Ishikawa (cell line): ENCODE measurements at regions not wholly inside any gene's neighbourhood (a gene's known extent, or its start where the extent isn't known, plus 50 kb on each side); places are given as distances from the start of the nearest gene placed in this dataset.
A peak's percentile ranks its signal among the peaks of the same experiment; 100 is the strongest.

Experiments
- CEBPB ChIP-seq: IDR thresholded peaks from 2 replicates; pipeline ENCODE4 v1.6.1; 2012
- CREB1 ChIP-seq: IDR thresholded peaks from 2 replicates; pipeline ENCODE4 v1.6.1; 2012; ENCODE audit warnings: low read depth
- EGR1 ChIP-seq: IDR thresholded peaks from 2 replicates; pipeline ENCODE4 v1.6.1; 2012
- EP300 ChIP-seq: IDR thresholded peaks from 2 replicates; pipeline ENCODE4 v1.6.1; 2012; ENCODE audit warnings: borderline replicate concordance
- FOXM1 ChIP-seq: IDR thresholded peaks from 2 replicates; pipeline ENCODE4 v1.6.1; 2012; ENCODE audit warnings: low read depth, borderline replicate concordance
- NFIC ChIP-seq: IDR thresholded peaks from 2 replicates; pipeline ENCODE4 v1.6.1; 2012
- RAD21 ChIP-seq: IDR thresholded peaks from 2 replicates; pipeline ENCODE4 v1.6.1; 2012; ENCODE audit warnings: low read depth
- TAF1 ChIP-seq: IDR thresholded peaks from 2 replicates; pipeline ENCODE4 v1.6.1; 2012; ENCODE audit warnings: low read depth, mild to moderate bottlenecking
- TCF12 ChIP-seq: IDR thresholded peaks from 2 replicates; pipeline ENCODE4 v1.6.1; 2012; ENCODE audit warnings: low read depth
- TEAD4 ChIP-seq: IDR thresholded peaks from 2 replicates; pipeline ENCODE4 v1.6.1; 2012
- YY1 ChIP-seq: IDR thresholded peaks from 2 replicates; pipeline ENCODE4 v1.6.1; 2012; ENCODE audit warnings: low read depth
- ZBTB7A ChIP-seq: IDR thresholded peaks from 2 replicates; pipeline ENCODE4 v1.6.1; 2012; ENCODE audit warnings: low read depth
- TF ChIP-seq, protein P1 (sequence below): IDR thresholded peaks from 2 replicates; pipeline ENCODE4 v1.6.1; 2012; ENCODE audit warnings: low read depth, mild to moderate bottlenecking
- TF ChIP-seq, protein P2 (sequence below): IDR thresholded peaks from 2 replicates; pipeline ENCODE4 v1.6.1; 2012
- TF ChIP-seq, protein P3 (sequence below): IDR thresholded peaks from 2 replicates; pipeline ENCODE4 v1.6.1; 2012

DNA sequence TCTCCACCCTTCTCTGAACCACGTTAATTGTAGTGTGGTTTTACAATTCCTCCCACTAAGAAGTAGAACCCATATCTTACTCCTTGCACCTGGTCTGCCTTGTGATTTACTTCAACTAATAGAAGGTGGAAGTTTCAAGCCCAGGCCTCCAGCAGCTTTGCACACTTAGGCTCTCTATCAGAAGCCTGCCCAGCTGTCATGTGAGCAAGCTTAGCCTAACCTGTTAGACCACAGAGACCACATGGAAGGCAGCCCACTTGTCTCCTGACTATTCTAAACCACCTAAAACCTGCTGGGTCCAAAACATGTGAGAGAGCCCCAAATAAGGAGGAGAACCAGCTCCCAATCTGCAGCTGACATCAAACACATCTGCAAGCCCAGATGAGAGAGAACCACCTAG is 127.6 kb upstream of the BTBD3 start:
- TF ChIP-seq TAF1, result no peak
- no peak for TF ChIP-seq EGR1
- TF ChIP-seq NFIC, result no peak
- TF ChIP-seq, protein P1, sequence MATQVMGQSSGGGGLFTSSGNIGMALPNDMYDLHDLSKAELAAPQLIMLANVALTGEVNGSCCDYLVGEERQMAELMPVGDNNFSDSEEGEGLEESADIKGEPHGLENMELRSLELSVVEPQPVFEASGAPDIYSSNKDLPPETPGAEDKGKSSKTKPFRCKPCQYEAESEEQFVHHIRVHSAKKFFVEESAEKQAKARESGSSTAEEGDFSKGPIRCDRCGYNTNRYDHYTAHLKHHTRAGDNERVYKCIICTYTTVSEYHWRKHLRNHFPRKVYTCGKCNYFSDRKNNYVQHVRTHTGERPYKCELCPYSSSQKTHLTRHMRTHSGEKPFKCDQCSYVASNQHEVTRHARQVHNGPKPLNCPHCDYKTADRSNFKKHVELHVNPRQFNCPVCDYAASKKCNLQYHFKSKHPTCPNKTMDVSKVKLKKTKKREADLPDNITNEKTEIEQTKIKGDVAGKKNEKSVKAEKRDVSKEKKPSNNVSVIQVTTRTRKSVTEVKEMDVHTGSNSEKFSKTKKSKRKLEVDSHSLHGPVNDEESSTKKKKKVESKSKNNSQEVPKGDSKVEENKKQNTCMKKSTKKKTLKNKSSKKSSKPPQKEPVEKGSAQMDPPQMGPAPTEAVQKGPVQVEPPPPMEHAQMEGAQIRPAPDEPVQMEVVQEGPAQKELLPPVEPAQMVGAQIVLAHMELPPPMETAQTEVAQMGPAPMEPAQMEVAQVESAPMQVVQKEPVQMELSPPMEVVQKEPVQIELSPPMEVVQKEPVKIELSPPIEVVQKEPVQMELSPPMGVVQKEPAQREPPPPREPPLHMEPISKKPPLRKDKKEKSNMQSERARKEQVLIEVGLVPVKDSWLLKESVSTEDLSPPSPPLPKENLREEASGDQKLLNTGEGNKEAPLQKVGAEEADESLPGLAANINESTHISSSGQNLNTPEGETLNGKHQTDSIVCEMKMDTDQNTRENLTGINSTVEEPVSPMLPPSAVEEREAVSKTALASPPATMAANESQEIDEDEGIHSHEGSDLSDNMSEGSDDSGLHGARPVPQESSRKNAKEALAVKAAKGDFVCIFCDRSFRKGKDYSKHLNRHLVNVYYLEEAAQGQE, result no peak
- TF ChIP-seq YY1, result no peak
- TF ChIP-seq CREB1, result no peak
- TF ChIP-seq, protein P2, sequence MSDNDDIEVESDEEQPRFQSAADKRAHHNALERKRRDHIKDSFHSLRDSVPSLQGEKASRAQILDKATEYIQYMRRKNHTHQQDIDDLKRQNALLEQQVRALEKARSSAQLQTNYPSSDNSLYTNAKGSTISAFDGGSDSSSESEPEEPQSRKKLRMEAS, result no peak
- TF ChIP-seq, protein P3, sequence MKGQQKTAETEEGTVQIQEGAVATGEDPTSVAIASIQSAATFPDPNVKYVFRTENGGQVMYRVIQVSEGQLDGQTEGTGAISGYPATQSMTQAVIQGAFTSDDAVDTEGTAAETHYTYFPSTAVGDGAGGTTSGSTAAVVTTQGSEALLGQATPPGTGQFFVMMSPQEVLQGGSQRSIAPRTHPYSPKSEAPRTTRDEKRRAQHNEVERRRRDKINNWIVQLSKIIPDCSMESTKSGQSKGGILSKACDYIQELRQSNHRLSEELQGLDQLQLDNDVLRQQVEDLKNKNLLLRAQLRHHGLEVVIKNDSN, result 0 out of 2 replicates have a peak, but pooled peaks have one; percentile 14
- TF ChIP-seq EP300, result no peak

DNA sequence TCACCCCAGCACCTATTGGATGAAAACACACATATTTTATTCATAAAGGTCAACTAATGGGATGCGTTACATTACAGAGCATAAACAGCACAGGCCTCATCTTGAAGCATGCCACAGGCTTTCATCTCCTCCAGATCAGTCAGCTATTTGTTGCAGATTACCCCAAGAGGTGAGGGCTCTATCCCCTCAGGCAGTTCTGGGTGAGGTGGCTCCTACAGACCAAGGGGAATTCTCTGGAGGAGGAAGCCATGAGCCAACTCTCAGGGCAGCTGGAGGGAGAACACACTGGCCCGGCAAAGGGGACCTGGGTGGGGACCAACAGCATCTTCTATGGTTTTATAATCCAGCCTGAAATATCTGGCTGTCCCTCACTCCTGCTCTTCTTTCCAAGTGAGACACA is 126.4 kb upstream of the BTBD3 start:
- TF ChIP-seq NFIC (no peak), FOXM1 (no peak), RAD21 (no peak), TAF1 (no peak), EGR1 (no peak), ZBTB7A (no peak), TEAD4 (no peak), TCF12 (no peak), CEBPB (no peak), EP300 (no peak), CREB1 (no peak), YY1 (no peak)
- TF ChIP-seq, protein P3, result no peak
- TF ChIP-seq, protein P2, result no peak
- TF ChIP-seq, protein P1, result no peak

DNA sequence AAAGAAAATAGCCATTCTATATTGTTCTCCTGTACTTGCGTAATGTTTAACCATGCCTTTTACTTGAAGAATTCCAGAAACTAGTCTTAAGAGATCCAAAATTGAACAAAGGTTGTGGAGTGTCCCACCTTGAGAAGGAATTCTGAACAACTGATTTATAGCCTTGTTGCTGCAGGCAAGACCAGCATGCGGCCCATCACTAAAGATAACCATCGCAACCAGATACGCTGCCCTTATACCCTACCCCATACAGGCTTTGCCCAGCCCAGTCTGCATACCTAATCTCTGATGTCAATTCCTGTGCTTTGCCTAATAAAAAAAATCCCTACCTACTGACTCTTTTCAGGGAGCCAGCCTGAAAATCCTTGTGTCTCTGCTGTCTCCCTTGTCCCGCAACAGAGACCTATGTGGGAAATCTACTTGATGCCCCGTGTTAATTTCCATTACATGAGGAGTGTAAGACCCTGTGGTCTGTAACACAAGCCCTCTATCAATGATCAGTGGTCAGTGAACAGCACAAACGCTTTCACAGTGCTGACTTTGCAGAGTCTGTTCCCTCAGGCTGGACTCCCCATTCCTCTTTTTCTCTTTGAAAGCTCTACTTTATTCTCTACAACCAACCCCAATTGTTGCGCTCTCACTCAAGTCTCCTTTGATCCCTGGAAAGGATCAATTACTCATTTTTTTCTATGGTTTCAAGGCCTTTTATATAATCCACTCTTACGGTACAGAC is 125.7 kb upstream of the BTBD3 start:
- TF ChIP-seq CREB1 (peak; percentile 38; the same call in 1 of the 2 replicates), RAD21 (peak; percentile 31; the same call in 1 of the 2 replicates), ZBTB7A (no peak), FOXM1 (peak; percentile 92), TCF12 (peak; percentile 94), EP300 (peak; percentile 97), YY1 (no peak), TEAD4 (peak; percentile 93), TAF1 (no peak), EGR1 (no peak), CEBPB (peak; percentile 94), NFIC (peak; percentile 83)
- TF ChIP-seq, protein P1, result no peak
- TF ChIP-seq, protein P2, result peak; percentile 66
- TF ChIP-seq, protein P3, result no peak

DNA sequence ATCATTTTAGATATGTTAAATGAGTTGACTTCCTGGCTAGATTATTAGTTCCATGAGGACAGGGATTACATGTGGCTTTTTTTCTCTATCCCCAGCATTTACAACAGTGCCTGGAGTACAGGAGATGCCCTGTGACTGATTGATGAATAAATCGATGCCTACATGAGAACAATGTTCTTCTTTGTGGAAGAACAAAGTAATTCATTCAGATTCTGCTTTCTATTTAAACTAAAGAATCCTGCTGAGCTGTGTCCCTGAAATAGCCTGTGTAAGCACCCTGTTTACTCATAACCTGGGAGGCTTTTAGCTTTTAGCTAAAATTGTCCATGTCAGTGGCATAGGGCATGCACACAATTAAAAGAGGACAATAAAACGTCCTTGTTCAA is 125.1 kb upstream of the BTBD3 start:
- TF ChIP-seq CREB1 (no peak), TEAD4 (no peak), FOXM1 (no peak), RAD21 (no peak), EGR1 (no peak), ZBTB7A (no peak), NFIC (no peak), CEBPB (no peak), YY1 (no peak)
- TF ChIP-seq, protein P2, result no peak
